ENCODE measurements at regions not wholly inside any gene's neighbourhood (a gene's known extent, or its start where the extent isn't known, plus 50 kb on each side); places are given as distances from the start of the nearest gene placed in this dataset.

- Histone ChIP-seq H3K4me1 (ENCODE audit: insufficient read depth, poor library complexity, severe bottlenecking) (no peaks in the 10 kb centered on the region), H3K9me3 (ENCODE audit: severe bottlenecking) (no peaks in the 10 kb centered on the region), H3K36me3 (ENCODE audit: low read depth) (no peaks in the 10 kb centered on the region), H3K27me3 (ENCODE audit: insufficient read depth, poor library complexity, severe bottlenecking) (no peaks in the 10 kb centered on the region), H3K4me3 (ENCODE audit: severe bottlenecking) (no peak overlapping the region), H3K27ac (ENCODE audit: poor library complexity, severe bottlenecking) (no peak overlapping the region)
- ATAC-seq (ENCODE audit: low read depth) (no peak), DNase-seq (ENCODE audit: low spot score) (no peak)
- TF ChIP-seq CTCF (IDR thresholded peaks at IDR 0.05; ENCODE audit: poor library complexity, severe bottlenecking), result no peak
Measured at GRCh38 chr22:48439560-48440135, 1388.0 kb downstream of the BRD1 start.

GRCh38 chr22:48438800-48439559 is 1388.7 kb downstream of the BRD1 start:
- Histone ChIP-seq H3K4me1 (ENCODE audit: insufficient read depth, poor library complexity, severe bottlenecking) (no peaks in the 10 kb centered on the region), H3K36me3 (ENCODE audit: low read depth) (no peaks in the 10 kb centered on the region), H3K4me3 (ENCODE audit: severe bottlenecking) (no peak overlapping the region), H3K9me3 (ENCODE audit: severe bottlenecking) (no peaks in the 10 kb centered on the region), H3K27ac (ENCODE audit: poor library complexity, severe bottlenecking) (no peak overlapping the region), H3K27me3 (ENCODE audit: insufficient read depth, poor library complexity, severe bottlenecking) (no peaks in the 10 kb centered on the region)
- DNase-seq (ENCODE audit: low spot score) (no peak), ATAC-seq (ENCODE audit: low read depth) (no peak)
- no peak for TF ChIP-seq CTCF (IDR thresholded peaks at IDR 0.05; ENCODE audit: poor library complexity, severe bottlenecking)

- H3K4me1 ChIP-seq (ENCODE audit: insufficient read depth, poor library complexity, severe bottlenecking), result no peaks in the 10 kb centered on the region
- H3K4me3 ChIP-seq (ENCODE audit: severe bottlenecking), result no peak overlapping the region
- DNase-seq (ENCODE audit: low spot score), result no peak
- no peak for ATAC-seq (ENCODE audit: low read depth)
- no peak overlapping the region for H3K27ac ChIP-seq (ENCODE audit: poor library complexity, severe bottlenecking)
- no peaks in the 10 kb centered on the region for H3K9me3 ChIP-seq (ENCODE audit: severe bottlenecking)
- no peaks in the 10 kb centered on the region for H3K36me3 ChIP-seq (ENCODE audit: low read depth)
- H3K27me3 ChIP-seq (ENCODE audit: insufficient read depth, poor library complexity, severe bottlenecking), result no peaks in the 10 kb centered on the region
- TF ChIP-seq CTCF (IDR thresholded peaks at IDR 0.05; ENCODE audit: poor library complexity, severe bottlenecking), result no peak
Measured at GRCh38 chr22:48438096-48438495, 1389.6 kb downstream of the BRD1 start.

GRCh38 chr22:48436201-48436931 is 1391.3 kb downstream of the BRD1 start:
- H3K4me1 ChIP-seq (ENCODE audit: insufficient read depth, poor library complexity, severe bottlenecking), result no peaks in the 10 kb centered on the region
- DNase-seq (ENCODE audit: low spot score) (no peak), ATAC-seq (ENCODE audit: low read depth) (no peak)
- no peak overlapping the region for H3K27ac ChIP-seq (ENCODE audit: poor library complexity, severe bottlenecking)
- H3K27me3 ChIP-seq (ENCODE audit: insufficient read depth, poor library complexity, severe bottlenecking), result no peaks in the 10 kb centered on the region
- H3K4me3 ChIP-seq (ENCODE audit: severe bottlenecking), result no peak overlapping the region
- TF ChIP-seq CTCF (IDR thresholded peaks at IDR 0.05; ENCODE audit: poor library complexity, severe bottlenecking), result no peak
- no peaks in the 10 kb centered on the region for H3K36me3 ChIP-seq (ENCODE audit: low read depth)
- no peaks in the 10 kb centered on the region for H3K9me3 ChIP-seq (ENCODE audit: severe bottlenecking)
